GM19328 (cell line): ENCODE measurements at regions not wholly inside any gene's neighbourhood (a gene's known extent, or its start where the extent isn't known, plus 50 kb on each side); places are given as distances from the start of the nearest gene placed in this dataset.
"Not testable (repeated sequence)": the region's sequence is repeated elsewhere in the genome, so short reads cannot be mapped to it uniquely, and the experiment has no call there.

Experiments used
- ATAC-seq: cut with Tn5 transposase; IDR thresholded peaks from one replicate; pipeline ENCODE4 v1.9.1; 2021; ENCODE audit warnings: mild to moderate bottlenecking, moderate library complexity; ENCODE audit not compliant: unreplicated experiment

DNA sequence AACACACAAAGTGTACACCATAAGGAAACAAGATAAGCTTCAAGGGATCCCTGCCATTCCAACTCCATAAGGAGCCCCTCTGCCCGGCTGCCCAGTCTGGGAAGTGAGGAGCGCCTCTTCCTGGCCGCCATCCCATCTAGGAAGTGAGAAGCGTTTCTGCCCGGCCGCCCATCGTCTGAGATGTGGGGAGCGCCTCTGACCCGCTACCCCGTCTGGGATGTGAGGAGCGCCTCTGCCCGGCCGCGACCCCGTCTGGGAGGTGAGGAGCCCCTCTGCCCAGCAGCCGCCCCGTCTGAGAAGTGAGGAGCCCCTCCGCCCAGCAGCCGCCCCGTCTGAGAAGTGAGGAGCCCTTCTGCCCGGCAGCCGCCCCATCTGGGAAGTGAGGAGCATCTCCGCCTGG lies 51.8 kb upstream of the KLHL4 start:
- not testable (repeated sequence) for ATAC-seq
